Sigmoid colon (tissue), 6 donors: ENCODE measurements at regions not wholly inside any gene's neighbourhood (a gene's known extent, or its start where the extent isn't known, plus 50 kb on each side); places are given as distances from the start of the nearest gene placed in this dataset.
"Not testable (repeated sequence)": the region's sequence is repeated elsewhere in the genome, so short reads cannot be mapped to it uniquely, and the experiment has no call there.

Source experiments
- DNase-seq: peaks from one replicate; pipeline ENCODE4 v3.0.0-alpha.2; 2019
- H3K27ac ChIP-seq, 4 donors: fragments of 200-600 bp; sonication (generic); one replicate each; pipeline ENCODE4 v1.5.1; 2016 to 2019; ENCODE audit warnings: mild to moderate bottlenecking in 1 of 4
- H3K27me3 ChIP-seq, 3 donors: fragments of 200-600 bp; sonication (generic); one replicate each; pipeline ENCODE4 v1.5.1; 2019; ENCODE audit warnings: mild to moderate bottlenecking in 1 of 3
- H3K36me3 ChIP-seq, 4 donors: fragments of 200-600 bp; sonication (generic); one replicate each; pipeline ENCODE4 v1.5.1; 2016 to 2019
- H3K4me1 ChIP-seq, 4 donors: fragments of 200-600 bp; sonication (generic); one replicate each; pipeline ENCODE4 v1.5.1; 2017 to 2019
- H3K4me3 ChIP-seq, 4 donors: fragments of 200-600 bp; sonication (generic); one replicate each; pipeline ENCODE4 v1.5.1; 2017 to 2019; ENCODE audit warnings: mild to moderate bottlenecking in 2 of 4, moderate library complexity in 1 of 4
- H3K9me3 ChIP-seq, 4 donors: fragments of 200-600 bp in 3 of 4; sonication (generic) in 3 of 4; one replicate each; pipeline versions ENCODE4 v1.5.1 to v1.6.1; 2013 to 2019
- EP300 ChIP-seq, 4 donors: sonication (generic); formaldehyde crosslinking; IDR thresholded peaks; one replicate each; pipeline ENCODE4 v1.6.1; 2017; ENCODE audit warnings: antibody characterized with exemption in 4 of 4
- POLR2A ChIP-seq, 2 donors: fragments of 450-650 bp; IDR thresholded peaks; one replicate each; pipeline ENCODE4 v1.6.1; 2016; ENCODE audit warnings: antibody characterized with exemption in 2 of 2, mild to moderate bottlenecking in 2 of 2, moderate library complexity in 2 of 2
- POLR2AphosphoS5 ChIP-seq, 4 donors: sonication (generic); formaldehyde crosslinking; IDR thresholded peaks; one replicate each; pipeline ENCODE4 v1.6.1; 2017; ENCODE audit warnings: antibody characterized with exemption in 4 of 4
- WGBS, 2 donors: extraction: QIAGEN DNeasy Blood & Tissue Kit; methylation state at CpG; one replicate each; pipeline ENCODE4 v1.1.7; 2013; 5-methylcytosine and 5-hydroxymethylcytosine counted together
- intact Hi-C: fragments of 100-400 bp; cut with DNase I; formaldehyde crosslinking; loops from one replicate; pipeline ENCODE4 v1.15.1; 2023
- TF ChIP-seq, protein P1 (sequence below), 4 experiments: fragments of 450-650 bp in 3 of 4; fragments of 200-600 bp in 1 of 4; IDR thresholded peaks; one replicate each; pipeline ENCODE4 v1.5.1; 2016 to 2019; ENCODE audit warnings: antibody characterized with exemption in 4 of 4, mild to moderate bottlenecking in 3 of 4, moderate library complexity in 2 of 4
- donor health status: healthy with polysubstance abuse.
- donor health status: healthy.

DNA sequence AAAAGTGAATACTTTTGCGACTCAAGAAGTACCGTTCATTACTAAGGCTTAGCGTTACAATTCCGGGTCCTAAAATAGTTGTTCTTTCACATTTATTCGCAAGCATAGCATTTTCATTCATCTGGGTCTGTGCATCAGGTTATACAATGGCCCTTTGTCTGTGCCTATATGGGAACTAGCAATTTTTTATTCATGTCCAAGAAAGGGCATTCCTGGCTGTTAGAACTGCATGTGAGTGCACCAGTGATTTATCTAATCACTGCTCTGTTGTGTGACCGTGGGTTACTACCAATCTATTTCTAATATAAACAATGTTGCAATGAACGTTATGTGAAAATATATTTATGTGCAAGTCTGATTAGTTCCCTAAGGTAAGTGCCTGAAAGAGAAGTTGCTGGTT is 63.8 kb downstream of the SPANXA1 start:
- H3K36me3 ChIP-seq, H3K4me3 ChIP-seq, H3K27ac ChIP-seq, H3K4me1 ChIP-seq, H3K9me3 ChIP-seq, intact Hi-C loops, DNase-seq, H3K27me3 ChIP-seq: not testable (repeated sequence)
- 83% methylated on average over 3 of the region's 7 CpGs; no CpG with 5 or more reads in 1 of the 2 donors for WGBS, 2 donors

DNA sequence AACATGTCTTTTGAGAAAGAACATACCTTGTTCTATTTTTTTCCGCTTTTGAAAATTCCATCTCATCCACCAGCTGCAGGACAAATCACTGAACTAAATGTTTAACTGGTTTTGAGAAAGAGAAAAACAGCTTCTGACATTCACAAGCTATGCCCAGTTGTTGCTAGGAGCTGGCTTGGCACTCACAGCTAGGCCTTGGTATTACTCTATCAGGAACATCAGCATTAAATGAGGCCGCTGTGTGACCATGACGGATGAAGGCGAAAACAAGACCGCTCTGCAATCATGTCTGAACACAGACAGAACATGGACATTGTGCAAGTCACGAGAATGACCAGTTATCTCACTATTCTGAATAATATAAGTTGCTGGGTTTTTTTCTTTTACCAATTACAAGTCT is 108.8 kb downstream of the SPANXA1 start:
- H3K4me3 ChIP-seq, H3K27ac ChIP-seq, H3K36me3 ChIP-seq, H3K9me3 ChIP-seq, H3K27me3 ChIP-seq, DNase-seq, H3K4me1 ChIP-seq, intact Hi-C loops: not testable (repeated sequence)
- 64% methylated on average over 2 of the region's 6 CpGs; no CpG with 5 or more reads in 1 of the 2 donors for WGBS, 2 donors

DNA sequence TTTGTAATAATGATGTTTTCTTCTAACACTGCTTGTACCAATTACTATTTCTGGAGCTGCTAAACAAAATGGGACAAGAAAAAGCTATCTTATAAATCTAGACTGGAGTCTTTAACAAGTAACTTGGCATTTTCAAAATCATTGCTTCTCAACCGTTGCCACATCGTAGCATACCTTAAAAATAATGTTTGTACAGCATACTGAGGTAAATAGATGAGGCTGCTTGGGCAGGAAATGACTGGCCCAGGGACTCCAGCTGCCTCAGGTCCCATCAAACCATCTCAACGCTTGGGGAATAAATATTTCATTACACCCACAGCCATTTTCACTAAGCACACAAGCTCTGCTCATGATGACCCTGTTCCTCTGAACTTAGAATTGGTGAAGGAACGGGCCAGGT is 115.1 kb downstream of the SPANXA1 start:
- no peak overlapping the region for H3K4me3 ChIP-seq
- WGBS, 2 donors = 77 to 87% methylated on average over 4 of the region's 4 CpGs
- no peaks in the 10 kb centered on the region for H3K4me1 ChIP-seq
- H3K9me3 ChIP-seq = no peaks in the 10 kb centered on the region
- H3K27me3 ChIP-seq = no peaks in the 10 kb centered on the region
- H3K27ac ChIP-seq = no peak overlapping the region
- no peak for DNase-seq
- TF ChIP-seq POLR2AphosphoS5 (IDR thresholded peaks at IDR 0.05) (no peak), EP300 (IDR thresholded peaks at IDR 0.05) (no peak), POLR2A (IDR thresholded peaks at IDR 0.05) (no peak)
- TF ChIP-seq, protein P1, sequence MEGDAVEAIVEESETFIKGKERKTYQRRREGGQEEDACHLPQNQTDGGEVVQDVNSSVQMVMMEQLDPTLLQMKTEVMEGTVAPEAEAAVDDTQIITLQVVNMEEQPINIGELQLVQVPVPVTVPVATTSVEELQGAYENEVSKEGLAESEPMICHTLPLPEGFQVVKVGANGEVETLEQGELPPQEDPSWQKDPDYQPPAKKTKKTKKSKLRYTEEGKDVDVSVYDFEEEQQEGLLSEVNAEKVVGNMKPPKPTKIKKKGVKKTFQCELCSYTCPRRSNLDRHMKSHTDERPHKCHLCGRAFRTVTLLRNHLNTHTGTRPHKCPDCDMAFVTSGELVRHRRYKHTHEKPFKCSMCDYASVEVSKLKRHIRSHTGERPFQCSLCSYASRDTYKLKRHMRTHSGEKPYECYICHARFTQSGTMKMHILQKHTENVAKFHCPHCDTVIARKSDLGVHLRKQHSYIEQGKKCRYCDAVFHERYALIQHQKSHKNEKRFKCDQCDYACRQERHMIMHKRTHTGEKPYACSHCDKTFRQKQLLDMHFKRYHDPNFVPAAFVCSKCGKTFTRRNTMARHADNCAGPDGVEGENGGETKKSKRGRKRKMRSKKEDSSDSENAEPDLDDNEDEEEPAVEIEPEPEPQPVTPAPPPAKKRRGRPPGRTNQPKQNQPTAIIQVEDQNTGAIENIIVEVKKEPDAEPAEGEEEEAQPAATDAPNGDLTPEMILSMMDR (IDR thresholded peaks at IDR 0.05) = no peak
- intact Hi-C loops = no loop called here
- no peaks in the 10 kb centered on the region for H3K36me3 ChIP-seq

DNA sequence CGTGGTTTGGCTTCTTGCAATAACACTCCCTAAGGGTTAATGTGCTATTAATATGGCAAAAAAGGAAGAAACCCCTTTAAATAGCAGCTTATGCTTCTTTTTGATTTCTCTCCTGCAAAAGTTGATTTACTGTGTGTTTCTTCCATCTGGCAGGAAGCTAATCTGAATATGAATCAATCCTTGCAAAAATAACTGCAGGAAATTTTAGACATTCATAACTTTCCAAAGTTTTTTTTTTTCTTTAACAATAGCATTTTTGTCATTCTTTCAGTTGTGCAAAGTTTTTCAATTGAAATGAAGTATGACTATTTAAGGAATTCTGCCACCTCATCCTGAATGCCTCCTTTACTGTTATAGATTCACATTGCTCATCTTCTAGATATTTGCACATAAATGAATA is 115.6 kb downstream of the SPANXA1 start:
- Histone ChIP-seq H3K9me3 (no peaks in the 10 kb centered on the region), H3K4me1 (no peaks in the 10 kb centered on the region), H3K4me3 (no peak overlapping the region), H3K27me3 (no peaks in the 10 kb centered on the region), H3K36me3 (no peaks in the 10 kb centered on the region), H3K27ac (no peak overlapping the region)
- DNase-seq = no peak
- TF ChIP-seq, protein P1 (IDR thresholded peaks at IDR 0.05) = no peak
- TF ChIP-seq POLR2AphosphoS5 (IDR thresholded peaks at IDR 0.05) = no peak
- TF ChIP-seq POLR2A (IDR thresholded peaks at IDR 0.05) = no peak
- TF ChIP-seq EP300 (IDR thresholded peaks at IDR 0.05) = no peak
- intact Hi-C loops = no loop called here
- WGBS, 2 donors = 33 to 50% methylated on average over 1 of the region's 1 CpG

DNA sequence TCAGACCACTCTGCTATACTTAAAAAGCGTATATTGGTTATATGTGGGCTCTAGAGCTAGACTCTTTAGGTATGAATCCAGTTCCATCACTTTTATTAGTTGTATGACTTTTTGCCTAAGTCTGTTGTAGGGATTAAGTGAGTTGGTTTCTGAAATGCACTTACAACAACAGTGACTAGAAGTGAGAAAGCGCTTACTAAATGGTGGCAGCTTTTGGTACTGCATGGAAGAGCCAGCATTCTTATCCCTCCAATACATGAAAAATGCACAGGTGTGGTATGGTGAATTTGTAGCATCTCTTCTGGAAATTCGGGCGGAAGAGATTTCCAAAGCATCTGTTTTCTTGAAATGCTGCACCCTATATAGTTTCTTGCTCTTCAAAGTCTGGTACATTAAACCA is 117.1 kb downstream of the SPANXA1 start:
- intact Hi-C loops = no loop called here
- Histone ChIP-seq H3K4me1 (no peaks in the 10 kb centered on the region), H3K27ac (no peak overlapping the region), H3K36me3 (no peaks in the 10 kb centered on the region), H3K9me3 (no peaks in the 10 kb centered on the region), H3K4me3 (no peak overlapping the region), H3K27me3 (no peaks in the 10 kb centered on the region)
- TF ChIP-seq POLR2AphosphoS5 (IDR thresholded peaks at IDR 0.05) (no peak), POLR2A (IDR thresholded peaks at IDR 0.05) (no peak), EP300 (IDR thresholded peaks at IDR 0.05) (no peak)
- TF ChIP-seq, protein P1 (IDR thresholded peaks at IDR 0.05) = no peak
- DNase-seq = no peak
- WGBS, 2 donors = 88 to 91% methylated on average over 4 of the region's 4 CpGs

DNA sequence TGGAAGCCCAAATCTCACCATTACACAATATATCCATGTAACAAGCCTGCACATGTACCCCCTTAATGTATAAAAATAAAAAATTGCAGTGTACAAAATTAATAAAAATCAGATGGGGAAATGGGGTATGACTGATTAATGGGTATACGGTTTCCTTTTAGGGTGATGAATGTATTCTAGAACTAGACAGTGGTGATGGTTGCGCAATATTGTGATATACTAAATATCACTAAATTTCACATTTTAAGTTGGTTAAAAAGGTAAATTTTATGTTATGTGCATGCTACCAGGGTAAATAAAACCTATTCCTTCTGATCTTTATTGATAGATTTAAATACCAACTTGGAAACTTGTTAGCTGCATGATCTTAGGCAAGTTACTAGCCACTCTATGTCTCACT is 129.4 kb downstream of the SPANXA1 start:
- WGBS, 2 donors = 96 to 100% methylated on average over 2 of the region's 2 CpGs
- Histone ChIP-seq H3K27me3 (no peaks in the 10 kb centered on the region), H3K4me3 (no peak overlapping the region), H3K27ac (no peak overlapping the region), H3K4me1 (no peaks in the 10 kb centered on the region), H3K36me3 (no peaks in the 10 kb centered on the region), H3K9me3 (no peaks in the 10 kb centered on the region)
- intact Hi-C loops = no loop called here
- TF ChIP-seq, protein P1 (IDR thresholded peaks at IDR 0.05) = no peak
- no peak for TF ChIP-seq POLR2A (IDR thresholded peaks at IDR 0.05)
- no peak for TF ChIP-seq POLR2AphosphoS5 (IDR thresholded peaks at IDR 0.05)
- no peak for TF ChIP-seq EP300 (IDR thresholded peaks at IDR 0.05)
- DNase-seq = no peak
